Endothelial cell of umbilical vein (primary cell): ENCODE measurements at regions not wholly inside any gene's neighbourhood (a gene's known extent, or its start where the extent isn't known, plus 50 kb on each side); places are given as distances from the start of the nearest gene placed in this dataset.

Experiments used
- BruUV-seq: library from RNA; stranded (reverse); fragments of 400-500 nt; replicated peaks from 2 replicates; lab custom pipeline; 2021; lab: Mats Ljungman, UMichigan
- CTCF ChIA-PET: fragments of 300-600, 350-600 bp; sonication (Branson Sonifier 250); formaldehyde crosslinking; loops from one replicate; lab custom pipeline; 2021; ENCODE audit warnings: antibody characterized with exemption, inconsistent platforms; lab: Charles Lee
- POLR2A ChIA-PET: fragments of 300-600, 350-600 bp; sonication (Branson Sonifier 250); formaldehyde crosslinking; loops from one replicate; lab custom pipeline; 2021; ENCODE audit warnings: antibody characterized with exemption, inconsistent platforms; lab: Charles Lee
- DNase-seq: peaks from one replicate; pipeline ENCODE4 v3.0.0-alpha.2; 2011; ENCODE audit warnings: low read depth, low spot score
- FAIRE-seq: peaks from 2 replicates; lab custom pipeline; 2011; peaks lifted over from hg19 to GRCh38; lab: Jason Lieb, UNC
- H2AFZ ChIP-seq: 2 replicates; pipeline ENCODE4 v1.6.0; 2012; ENCODE audit warnings: low read depth, low read length, control low read depth, inconsistent platforms
- H3K27ac ChIP-seq: 2 replicates; pipeline ENCODE4 v1.5.1; 2011; ENCODE audit warnings: low read depth, mild to moderate bottlenecking, control low read depth, low read length, moderate library complexity; ENCODE audit not compliant: insufficient read depth
- H3K27me3 ChIP-seq, 2 experiments: 2 replicates each; pipeline versions ENCODE4 v1.6.0 to v1.6.1; 2011; ENCODE audit warnings: low read length in 2 of 2, mixed read lengths in 1 of 2; ENCODE audit not compliant: control insufficient read depth in 2 of 2, insufficient read depth in 2 of 2
- H3K36me3 ChIP-seq, 2 experiments: 2 replicates in 1 of 2; 3 replicates in 1 of 2; pipeline ENCODE4 v1.5.1; 2011; ENCODE audit warnings: low read length in 2 of 2, mild to moderate bottlenecking in 1 of 2, moderate library complexity in 1 of 2; ENCODE audit not compliant: control insufficient read depth in 2 of 2, insufficient read depth in 2 of 2; ENCODE audit errors: extremely low read depth in 1 of 2
- H3K4me1 ChIP-seq: 3 replicates; pipeline ENCODE4 v1.5.1; 2011; ENCODE audit warnings: mild to moderate bottlenecking, low read length; ENCODE audit not compliant: control insufficient read depth, insufficient read depth; ENCODE audit errors: extremely low read depth
- H3K4me2 ChIP-seq: 2 replicates; pipeline ENCODE4 v1.6.1; 2011; ENCODE audit warnings: low read length, control low read depth, mixed read lengths; ENCODE audit not compliant: insufficient read depth
- H3K4me3 ChIP-seq, 3 experiments: fragments of 200-600 bp in 1 of 3; sonication (generic), shearing (Covaris generic) in 1 of 3; replicated peaks in 1 of 3; 2 replicates each; pipeline ENCODE4 v1.5.1; 2011 to 2016; ENCODE audit warnings: control low read depth in 3 of 3, low read length in 3 of 3, mild to moderate bottlenecking in 2 of 3, inconsistent platforms in 1 of 3, low read depth in 1 of 3, moderate library complexity in 1 of 3; ENCODE audit not compliant: insufficient read depth in 1 of 3
- H3K79me2 ChIP-seq: 2 replicates; pipeline ENCODE4 v1.6.0; 2012; ENCODE audit warnings: low read length, inconsistent platforms; ENCODE audit not compliant: control insufficient read depth, insufficient read depth
- H3K9ac ChIP-seq: replicated peaks from 2 replicates; pipeline ENCODE3; 2011; ENCODE audit warnings: low read length, control low read depth; ENCODE audit not compliant: insufficient read depth; ENCODE audit errors: extremely low read depth
- H3K9me1 ChIP-seq: replicated peaks from 3 replicates; pipeline ENCODE4 v1.6.0; 2011; ENCODE audit warnings: mild to moderate bottlenecking, low read length; ENCODE audit not compliant: control insufficient read depth, insufficient read depth; ENCODE audit errors: extremely low read depth
- H3K9me3 ChIP-seq: replicated peaks from 2 replicates; pipeline ENCODE4 v1.5.1; 2012; ENCODE audit warnings: low read length, inconsistent platforms; ENCODE audit not compliant: control insufficient read depth, insufficient read depth
- H4K20me1 ChIP-seq: replicated peaks from 2 replicates; pipeline ENCODE3; 2011; ENCODE audit warnings: mild to moderate bottlenecking, low read length; ENCODE audit not compliant: control insufficient read depth, insufficient read depth; ENCODE audit errors: extremely low read depth
- CTCF ChIP-seq, 2 donors: IDR thresholded peaks; 1 replicate in 1 of 2; 2 replicates in 1 of 2; pipeline ENCODE4 v1.5.1; 2011; ENCODE audit warnings: low read length in 2 of 2, mild to moderate bottlenecking in 2 of 2, moderate library complexity in 2 of 2, control low read depth in 1 of 2, inconsistent platforms in 1 of 2, low read depth in 1 of 2; ENCODE audit not compliant: insufficient read depth in 1 of 2; ENCODE audit errors: extremely low read depth in 1 of 2
- EZH2 ChIP-seq: IDR thresholded peaks from 2 replicates; pipeline ENCODE4 v1.6.1; 2012; ENCODE audit warnings: borderline replicate concordance, low read depth, mild to moderate bottlenecking, moderate library complexity, low read length, inconsistent platforms; ENCODE audit not compliant: severe bottlenecking
- FOS ChIP-seq: IDR thresholded peaks from 2 replicates; pipeline ENCODE4 v1.6.1; 2011; ENCODE audit warnings: mild to moderate bottlenecking, low read length, moderate library complexity, borderline replicate concordance; ENCODE audit not compliant: insufficient read depth
- GATA2 ChIP-seq: IDR thresholded peaks from 2 replicates; pipeline ENCODE4 v1.7.0; 2011; ENCODE audit warnings: low read depth, mild to moderate bottlenecking, moderate library complexity, mixed read lengths, low read length; ENCODE audit not compliant: insufficient read length, insufficient read depth
- JUN ChIP-seq: IDR thresholded peaks from 2 replicates; pipeline ENCODE4 v1.6.1; 2011; ENCODE audit warnings: borderline replicate concordance, low read depth; ENCODE audit not compliant: insufficient read length, insufficient read depth
- MAX ChIP-seq: IDR thresholded peaks from 2 replicates; pipeline ENCODE4 v1.6.1; 2011; ENCODE audit not compliant: insufficient read depth, insufficient read length
- MYC ChIP-seq: IDR thresholded peaks from one replicate; pipeline ENCODE4 v1.6.1; 2011; ENCODE audit warnings: mild to moderate bottlenecking, low read depth, low read length
- POLR2A ChIP-seq: IDR thresholded peaks from 2 replicates; pipeline ENCODE4 v1.6.1; 2012; ENCODE audit warnings: low read depth, mild to moderate bottlenecking, control low read depth, low read length
- POLR2AphosphoS5 ChIP-seq: IDR thresholded peaks from 2 replicates; pipeline ENCODE4 v1.6.1; 2012; ENCODE audit warnings: low read depth, mild to moderate bottlenecking, control low read depth, low read length, moderate library complexity; ENCODE audit not compliant: insufficient read depth
- dilution Hi-C: fragments of 300-500 bp; cut with MboI; formaldehyde crosslinking; loops from one replicate; pipeline ENCODE4 v1.15.0; 2019; ENCODE audit warnings: low sequenced_read_pairs; ENCODE audit not compliant: extremely low pct_ligation_motif_present
- intact Hi-C: fragments of 100-400 bp; cut with micrococcal nuclease; formaldehyde crosslinking; loops from one replicate; pipeline ENCODE4 v1.10.0; 2022

- H2AFZ ChIP-seq = no peak overlapping the region
- no peaks in the 10 kb centered on the region for H3K27me3 ChIP-seq
- H3K4me3 ChIP-seq = no peak overlapping the region
- H3K27ac ChIP-seq = no peak overlapping the region
- BruUV-seq = no TSS peak
- CTCF ChIA-PET = no interaction called here
- no peaks in the 10 kb centered on the region for H3K4me1 ChIP-seq
- no peak for TF ChIP-seq MYC
- no peak for TF ChIP-seq EZH2
- TF ChIP-seq POLR2AphosphoS5 = no peak
- TF ChIP-seq JUN = no peak
- TF ChIP-seq POLR2A = no peak
- DNase-seq = no peak
- H3K9ac ChIP-seq = no peak overlapping the region
- POLR2A ChIA-PET = no interaction called here
- H3K36me3 ChIP-seq = no peaks in the 10 kb centered on the region
- no peaks in the 10 kb centered on the region for H3K79me2 ChIP-seq
- FAIRE-seq = no peak
- intact Hi-C loops = no loop called here
- no peaks in the 10 kb centered on the region for H3K9me3 ChIP-seq
- no peak overlapping the region for H3K4me2 ChIP-seq
- no peaks in the 10 kb centered on the region for H3K9me1 ChIP-seq
- H4K20me1 ChIP-seq = no peaks in the 10 kb centered on the region
- dilution Hi-C loops = no loop called here
These were observed 195.7 kb upstream of the ID2 start for GRCh38 chr2:8486141-8486540.

- Histone ChIP-seq H3K9ac (no peak overlapping the region), H3K9me1 (no peaks in the 10 kb centered on the region), H4K20me1 (no peaks in the 10 kb centered on the region), H3K27me3 (no peaks in the 10 kb centered on the region), H3K4me1 (no peaks in the 10 kb centered on the region), H3K9me3 (no peaks in the 10 kb centered on the region), H3K4me2 (no peak overlapping the region), H3K79me2 (no peaks in the 10 kb centered on the region), H3K36me3 (no peaks in the 10 kb centered on the region), H3K4me3 (no peak overlapping the region), H3K27ac (no peak overlapping the region), H2AFZ (no peak overlapping the region)
- intact Hi-C loops (no loop called here), dilution Hi-C loops (no loop called here)
- ChIA-PET POLR2A (no interaction called here), CTCF (no interaction called here)
- no TSS peak for BruUV-seq
- FAIRE-seq (no peak), DNase-seq (no peak)
- TF ChIP-seq MYC (no peak), MAX (no peak), POLR2AphosphoS5 (no peak), POLR2A (no peak), GATA2 (no peak), CTCF (IDR thresholded peaks at IDR 0.05; ENCODE audit: extremely low read depth in 1 of 2, insufficient read depth in 1 of 2, low read depth in 1 of 2, low read length in 2 of 2) (no peak), FOS (no peak), JUN (no peak), EZH2 (no peak)
These were observed 194.4 kb upstream of the ID2 start for GRCh38 chr2:8487461-8487932.
